Keratinocyte (primary cell): ENCODE measurements at regions not wholly inside any gene's neighbourhood (a gene's known extent, or its start where the extent isn't known, plus 50 kb on each side); places are given as distances from the start of the nearest gene placed in this dataset.

ENCODE experiments used
- DNase-seq: peaks from one replicate; pipeline ENCODE4 v3.0.0-alpha.2; 2011; ENCODE audit warnings: low read depth, missing footprints, low spot score
- FAIRE-seq: peaks from 2 replicates; lab custom pipeline; 2011; peaks lifted over from hg19 to GRCh38; lab: Jason Lieb, UNC
- H2AFZ ChIP-seq: 2 replicates; pipeline ENCODE4 v1.6.0; 2012; ENCODE audit warnings: low read length, control low read depth, inconsistent platforms; ENCODE audit not compliant: control insufficient read depth
- H3K27ac ChIP-seq: 2 replicates; pipeline ENCODE4 v1.5.1; 2011; ENCODE audit warnings: low read length; ENCODE audit not compliant: control insufficient read depth, insufficient read depth
- H3K27me3 ChIP-seq: 3 replicates; pipeline ENCODE4 v1.6.0; 2011; ENCODE audit warnings: low read length; ENCODE audit not compliant: control insufficient read depth, insufficient read depth; ENCODE audit errors: extremely low read depth
- H3K36me3 ChIP-seq, 2 experiments: 2 replicates in 1 of 2; 3 replicates in 1 of 2; pipeline ENCODE4 v1.5.1; 2011; ENCODE audit warnings: low read length in 2 of 2, mild to moderate bottlenecking in 1 of 2; ENCODE audit not compliant: control insufficient read depth in 2 of 2, insufficient read depth in 2 of 2; ENCODE audit errors: extremely low read depth in 1 of 2
- H3K4me1 ChIP-seq: 3 replicates; pipeline ENCODE4 v1.5.1; 2011; ENCODE audit warnings: low read length; ENCODE audit not compliant: control insufficient read depth, insufficient read depth; ENCODE audit errors: extremely low read depth
- H3K4me2 ChIP-seq: 3 replicates; pipeline ENCODE4 v1.6.0; 2011; ENCODE audit warnings: low read depth, low read length; ENCODE audit not compliant: control insufficient read depth, insufficient read depth; ENCODE audit errors: extremely low read depth
- H3K4me3 ChIP-seq, 3 experiments: fragments of 200-600 bp in 1 of 3; sonication (generic) in 1 of 3; 2 replicates in 2 of 3; 3 replicates in 1 of 3; pipeline ENCODE4 v1.5.1; 2011 to 2016; ENCODE audit warnings: low read length in 3 of 3, mild to moderate bottlenecking in 3 of 3, control low read depth in 2 of 3, inconsistent platforms in 1 of 3, low read depth in 1 of 3, mixed read lengths in 1 of 3, mixed run types in 1 of 3, moderate library complexity in 1 of 3; ENCODE audit not compliant: control insufficient read depth in 2 of 3, insufficient read depth in 2 of 3; ENCODE audit errors: extremely low read depth in 1 of 3
- H3K79me2 ChIP-seq: 2 replicates; pipeline ENCODE4 v1.6.0; 2012; ENCODE audit warnings: low read length; ENCODE audit not compliant: control insufficient read depth, insufficient read depth
- H3K9ac ChIP-seq: 3 replicates; pipeline ENCODE4 v1.6.0; 2011; ENCODE audit warnings: low read length; ENCODE audit not compliant: control insufficient read depth, insufficient read depth; ENCODE audit errors: extremely low read depth
- H3K9me1 ChIP-seq: 3 replicates; pipeline ENCODE4 v1.6.0; 2011; ENCODE audit warnings: low read length; ENCODE audit not compliant: control insufficient read depth, insufficient read depth; ENCODE audit errors: extremely low read depth
- H3K9me3 ChIP-seq: 2 replicates; pipeline ENCODE4 v1.5.1; 2012; ENCODE audit warnings: low read depth, low read length; ENCODE audit not compliant: control insufficient read depth
- H4K20me1 ChIP-seq: 3 replicates; pipeline ENCODE4 v1.6.0; 2011; ENCODE audit warnings: low read length; ENCODE audit not compliant: control insufficient read depth, insufficient read depth; ENCODE audit errors: extremely low read depth
- EZH2 ChIP-seq: IDR thresholded peaks from one replicate; pipeline ENCODE4 v1.6.1; 2012; ENCODE audit warnings: inconsistent platforms, mild to moderate bottlenecking, low read length, moderate library complexity
- dilution Hi-C: fragments of 300-500 bp; cut with MboI; formaldehyde crosslinking; loops from one replicate; pipeline ENCODE4 v1.7.0; 2020; ENCODE audit warnings: low sequenced_read_pairs; ENCODE audit not compliant: extremely low pct_ligation_motif_present
- TF ChIP-seq, protein P1 (sequence below), 3 experiments: IDR thresholded peaks in 1 of 3; conservative IDR thresholded peaks in 1 of 3; optimal IDR thresholded peaks in 1 of 3; 2 replicates in 2 of 3; 3 replicates in 1 of 3; pipeline versions ENCODE3 to v1.5.1; 2011; ENCODE audit warnings: low read length in 3 of 3, mild to moderate bottlenecking in 3 of 3, moderate library complexity in 2 of 3, control low read depth in 1 of 3, inconsistent platforms in 1 of 3; ENCODE audit not compliant: insufficient read depth in 2 of 3; ENCODE audit errors: extremely low read depth in 1 of 3

DNA sequence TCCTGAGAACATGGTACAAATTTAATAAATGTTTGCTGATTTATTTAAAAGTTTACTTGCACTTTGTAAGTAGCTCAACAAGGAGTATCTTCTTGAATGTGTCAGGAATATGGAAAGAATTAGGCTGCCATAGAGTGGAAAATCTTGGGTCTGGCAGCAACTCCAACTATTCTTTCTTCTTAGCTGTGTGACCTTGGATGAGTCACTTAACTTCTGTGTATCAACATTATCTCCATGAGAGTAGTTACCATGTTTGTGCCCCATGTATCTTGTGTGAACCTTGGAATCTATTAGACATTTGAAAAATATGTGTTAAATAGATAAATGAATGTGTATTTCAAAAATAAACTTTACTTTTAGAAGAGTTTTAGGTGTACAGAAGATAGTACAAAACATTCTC, 348.8 kb downstream of the GBA3 start:
- Histone ChIP-seq H3K4me3 (no peak overlapping the region), H3K4me1 (no peaks in the 10 kb centered on the region), H3K79me2 (no peaks in the 10 kb centered on the region), H3K27ac (no peak overlapping the region), H3K9me1 (no peaks in the 10 kb centered on the region), H3K4me2 (no peak overlapping the region), H3K9me3 (no peaks in the 10 kb centered on the region), H2AFZ (no peak overlapping the region), H3K9ac (no peak overlapping the region), H4K20me1 (no peaks in the 10 kb centered on the region), H3K27me3 (no peaks in the 10 kb centered on the region), H3K36me3 (no peaks in the 10 kb centered on the region)
- FAIRE-seq (no peak), DNase-seq (no peak)
- dilution Hi-C loops = no loop called here
- TF ChIP-seq, protein P1, sequence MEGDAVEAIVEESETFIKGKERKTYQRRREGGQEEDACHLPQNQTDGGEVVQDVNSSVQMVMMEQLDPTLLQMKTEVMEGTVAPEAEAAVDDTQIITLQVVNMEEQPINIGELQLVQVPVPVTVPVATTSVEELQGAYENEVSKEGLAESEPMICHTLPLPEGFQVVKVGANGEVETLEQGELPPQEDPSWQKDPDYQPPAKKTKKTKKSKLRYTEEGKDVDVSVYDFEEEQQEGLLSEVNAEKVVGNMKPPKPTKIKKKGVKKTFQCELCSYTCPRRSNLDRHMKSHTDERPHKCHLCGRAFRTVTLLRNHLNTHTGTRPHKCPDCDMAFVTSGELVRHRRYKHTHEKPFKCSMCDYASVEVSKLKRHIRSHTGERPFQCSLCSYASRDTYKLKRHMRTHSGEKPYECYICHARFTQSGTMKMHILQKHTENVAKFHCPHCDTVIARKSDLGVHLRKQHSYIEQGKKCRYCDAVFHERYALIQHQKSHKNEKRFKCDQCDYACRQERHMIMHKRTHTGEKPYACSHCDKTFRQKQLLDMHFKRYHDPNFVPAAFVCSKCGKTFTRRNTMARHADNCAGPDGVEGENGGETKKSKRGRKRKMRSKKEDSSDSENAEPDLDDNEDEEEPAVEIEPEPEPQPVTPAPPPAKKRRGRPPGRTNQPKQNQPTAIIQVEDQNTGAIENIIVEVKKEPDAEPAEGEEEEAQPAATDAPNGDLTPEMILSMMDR (optimal IDR thresholded peaks at IDR 0.05 in 1 of 3, IDR thresholded peaks at IDR 0.05 in 1 of 3, conservative IDR thresholded peaks at IDR 0.05 in 1 of 3; ENCODE audit: extremely low read depth in 1 of 3, insufficient read depth in 2 of 3, low read length in 3 of 3) = no peak
- no peak for TF ChIP-seq EZH2

GRCh38 chr4:23040539-23040938, 347.8 kb downstream of the GBA3 start:
- Histone ChIP-seq H3K27me3 (no peaks in the 10 kb centered on the region), H3K4me3 (no peak overlapping the region), H3K9ac (no peak overlapping the region), H3K4me1 (no peaks in the 10 kb centered on the region), H3K9me1 (no peaks in the 10 kb centered on the region), H3K4me2 (no peak overlapping the region), H4K20me1 (no peaks in the 10 kb centered on the region), H3K36me3 (no peaks in the 10 kb centered on the region), H3K79me2 (no peaks in the 10 kb centered on the region), H3K9me3 (no peaks in the 10 kb centered on the region), H3K27ac (no peak overlapping the region), H2AFZ (no peak overlapping the region)
- FAIRE-seq (no peak), DNase-seq (no peak)
- dilution Hi-C loops = no loop called here
- no peak for TF ChIP-seq EZH2
- TF ChIP-seq, protein P1 (optimal IDR thresholded peaks at IDR 0.05 in 1 of 3, IDR thresholded peaks at IDR 0.05 in 1 of 3, conservative IDR thresholded peaks at IDR 0.05 in 1 of 3; ENCODE audit: extremely low read depth in 1 of 3, insufficient read depth in 2 of 3, low read length in 3 of 3) = no peak
